T-cell (primary cell): ENCODE measurements at regions not wholly inside any gene's neighbourhood (a gene's known extent, or its start where the extent isn't known, plus 50 kb on each side); places are given as distances from the start of the nearest gene placed in this dataset.

Experiments used
- ATAC-seq, 4 experiments: fragments of 200-7000 bp in 3 of 4; fragments of 150-1000 bp in 1 of 4; cut with Tn5 transposase; replicated peaks in 1 of 4; 1 replicate in 3 of 4; 2 replicates in 1 of 4; pipeline ENCODE4 v1.10.0; 2021; ENCODE audit warnings: moderate library complexity in 3 of 4, mild to moderate bottlenecking in 2 of 4, moderate number of reproducible peaks in 1 of 4
- CTCF ChIA-PET, 2 donors: fragments of 300-600 bp; sonication (Branson Sonifier 250); formaldehyde crosslinking; loops; one replicate each; lab custom pipeline; 2022; ENCODE audit warnings: antibody characterized with exemption in 2 of 2; lab: Charles Lee
- POLR2A ChIA-PET, 2 donors: fragments of 300-600 bp; sonication (Branson Sonifier 250); formaldehyde crosslinking; loops; one replicate each; lab custom pipeline; 2022; ENCODE audit warnings: antibody characterized with exemption in 2 of 2; lab: Charles Lee
- DNase-seq, 35 experiments: peaks; one replicate each; pipeline versions ENCODE4 v3.0.0 to v3.0.0-alpha.2; 2013 to 2023
- H3K27ac ChIP-seq: one replicate; pipeline ENCODE4 v1.5.1; 2013; ENCODE audit warnings: low read length
- H3K27me3 ChIP-seq, 2 experiments: replicated peaks in 1 of 2; 1 replicate in 1 of 2; 2 replicates in 1 of 2; pipeline versions ENCODE4 v1.6.1 to v1.7.0; 2013; ENCODE audit warnings: low read length in 1 of 2, mixed read lengths in 1 of 2; ENCODE audit not compliant: control insufficient read depth in 2 of 2, insufficient read depth in 2 of 2; ENCODE audit errors: extremely low read depth in 1 of 2
- H3K36me3 ChIP-seq, 2 donors: 1 replicate in 1 of 2; 2 replicates in 1 of 2; pipeline versions ENCODE4 v1.6.1 to v1.7.0; 2013; ENCODE audit warnings: low read length in 1 of 2; ENCODE audit not compliant: control insufficient read depth in 2 of 2, insufficient read depth in 1 of 2; ENCODE audit errors: extremely low read depth in 1 of 2
- H3K4me1 ChIP-seq, 2 experiments: 1 replicate in 1 of 2; 2 replicates in 1 of 2; pipeline versions ENCODE4 v1.6.1 to v1.7.0; 2013; ENCODE audit warnings: low read length in 2 of 2, mixed read lengths in 1 of 2; ENCODE audit not compliant: insufficient read depth in 2 of 2, control insufficient read depth in 1 of 2; ENCODE audit errors: extremely low read depth in 1 of 2
- H3K4me3 ChIP-seq, 2 donors: 1 replicate in 1 of 2; 2 replicates in 1 of 2; pipeline versions ENCODE4 v1.5.1 to v1.7.0; 2013; ENCODE audit warnings: mild to moderate bottlenecking in 2 of 2, low read length in 1 of 2, moderate library complexity in 1 of 2; ENCODE audit not compliant: control insufficient read depth in 1 of 2; ENCODE audit errors: extremely low read depth in 1 of 2
- H3K9me3 ChIP-seq: 2 replicates; pipeline ENCODE4 v1.7.0; 2013
- H3K27ac Mint-ChIP-seq, 2 donors: one replicate each; pipeline ENCODE4 v1.8.0; 2020 to 2021; ENCODE audit warnings: mild to moderate bottlenecking in 2 of 2, mixed read lengths in 2 of 2
- H3K27me3 Mint-ChIP-seq, 2 donors: one replicate each; pipeline ENCODE4 v1.8.0; 2021 to 2022; ENCODE audit warnings: mixed read lengths in 2 of 2
- H3K36me3 Mint-ChIP-seq: one replicate; pipeline ENCODE4 v1.8.0; 2021; ENCODE audit warnings: mixed read lengths
- H3K4me1 Mint-ChIP-seq, 3 donors: one replicate each; pipeline ENCODE4 v1.8.0; 2020 to 2022; ENCODE audit warnings: mixed read lengths in 3 of 3, mild to moderate bottlenecking in 1 of 3
- H3K4me3 Mint-ChIP-seq, 3 donors: one replicate each; pipeline ENCODE4 v1.8.0; 2020 to 2022; ENCODE audit warnings: mild to moderate bottlenecking in 3 of 3, mixed read lengths in 3 of 3, moderate library complexity in 3 of 3
- H3K9me3 Mint-ChIP-seq, 3 donors: one replicate each; pipeline ENCODE4 v1.8.0; 2020 to 2022; ENCODE audit warnings: mixed read lengths in 3 of 3
- WGBS: methylation state at CpG from one replicate; pipeline ENCODE4 v1.1.5; 2013; ENCODE audit warnings: missing lambda C conversion rate; ENCODE audit not compliant: insufficient coverage; 5-methylcytosine and 5-hydroxymethylcytosine counted together

DNA sequence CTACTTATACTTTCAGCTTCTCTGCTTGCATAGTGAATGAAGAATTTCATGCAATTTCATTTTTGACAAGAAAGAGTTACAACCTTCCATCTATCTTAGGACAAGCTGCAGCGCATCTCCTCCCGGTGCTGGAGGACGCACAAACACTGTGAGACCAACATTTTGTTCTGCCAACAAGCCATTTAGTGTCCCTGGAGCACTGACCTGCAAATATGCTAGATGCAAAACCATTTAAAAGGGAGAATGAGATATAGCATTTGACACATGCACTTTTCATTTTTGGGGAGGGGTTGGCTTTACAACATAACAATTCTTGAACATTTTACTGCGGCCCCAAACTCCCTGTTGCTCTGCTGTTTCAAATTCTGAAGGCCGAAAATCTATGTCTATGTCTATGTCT is 127.2 kb upstream of the SLC30A5 start:
- H3K4me1 Mint-ChIP-seq, result no peaks in the 10 kb centered on the region
- ChIA-PET CTCF (no interaction called here), POLR2A (no interaction called here)
- Histone ChIP-seq H3K27me3 (peaks cover 0 to 13% of the 10 kb centered on the region in 2 experiments), H3K9me3 (no peaks in the 10 kb centered on the region), H3K4me3 (no peak overlapping the region), H3K4me1 (no peaks in the 10 kb centered on the region), H3K27ac (no peak overlapping the region), H3K36me3 (no peaks in the 10 kb centered on the region)
- no peaks in the 10 kb centered on the region for H3K36me3 Mint-ChIP-seq
- DNase-seq, result no peak
- WGBS, result 96% methylated on average over 3 of the region's 5 CpGs
- H3K9me3 Mint-ChIP-seq, result no peaks in the 10 kb centered on the region
- ATAC-seq, result no peak
- H3K27me3 Mint-ChIP-seq, result peaks cover 13 to 19% of the 10 kb centered on the region in 2 donors
- no peak overlapping the region for H3K27ac Mint-ChIP-seq
- no peak overlapping the region for H3K4me3 Mint-ChIP-seq

DNA sequence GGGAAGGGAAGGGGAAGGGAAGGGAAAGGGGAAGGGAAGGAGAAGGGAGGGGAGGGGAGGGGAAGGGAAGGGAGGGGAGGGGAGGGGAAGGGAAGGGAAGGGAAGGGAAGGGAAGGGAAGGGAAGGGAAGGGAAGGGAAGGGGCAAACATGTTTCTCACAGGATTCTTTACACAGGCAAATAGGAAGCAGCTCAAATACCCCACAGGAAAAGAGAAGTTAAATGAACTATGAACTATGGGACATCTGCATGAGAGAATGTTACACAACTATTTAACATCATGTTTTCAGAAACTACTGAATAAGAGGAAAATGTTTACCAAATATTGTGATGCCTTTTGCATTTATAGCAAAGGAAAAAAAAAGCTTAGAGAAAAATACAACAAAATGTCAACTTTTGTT is 125.4 kb upstream of the SLC30A5 start:
- Mint-ChIP-seq H3K4me1 (no peaks in the 10 kb centered on the region), H3K4me3 (no peak overlapping the region), H3K27me3 (peaks cover 16 to 26% of the 10 kb centered on the region in 2 donors), H3K36me3 (no peaks in the 10 kb centered on the region), H3K27ac (no peak overlapping the region), H3K9me3 (no peaks in the 10 kb centered on the region)
- ATAC-seq (no peak), DNase-seq (no peak)
- ChIA-PET CTCF (interaction anchor here in 1 of 2 donors (0.7 kb wide), 1 partner anchor 164 kb away, joined by 3 read pairs; no protein-coding TSS in a partner anchor), POLR2A (no interaction called here)
- Histone ChIP-seq H3K9me3 (no peaks in the 10 kb centered on the region), H3K4me3 (no peak overlapping the region), H3K4me1 (no peaks in the 10 kb centered on the region), H3K36me3 (no peaks in the 10 kb centered on the region), H3K27ac (no peak overlapping the region), H3K27me3 (peaks cover 0 to 19% of the 10 kb centered on the region in 2 experiments)

DNA sequence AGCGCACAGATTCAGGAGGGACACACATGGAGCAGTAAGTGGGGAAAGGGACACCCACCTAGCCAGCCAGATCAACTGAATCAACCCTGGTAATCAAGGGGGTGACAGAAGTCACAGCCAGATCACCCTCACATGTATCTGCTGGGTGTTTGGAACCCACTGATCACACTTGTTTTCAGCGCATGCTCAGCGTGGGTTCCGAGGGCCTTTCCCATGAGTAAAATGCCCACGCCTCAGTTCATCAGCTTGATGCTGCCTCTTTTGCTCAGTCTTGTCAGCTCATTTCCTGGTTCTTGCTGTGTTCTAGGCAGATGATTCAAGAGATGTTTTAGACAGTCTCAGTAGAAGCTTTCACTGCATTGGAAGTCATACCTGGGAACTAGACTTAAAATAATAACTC is 123.2 kb upstream of the SLC30A5 start:
- peaks cover under 1% of the 10 kb centered on the region for H3K36me3 Mint-ChIP-seq
- no peaks in the 10 kb centered on the region for H3K9me3 ChIP-seq
- H3K4me3 Mint-ChIP-seq, result no peak overlapping the region
- peaks cover 22 to 26% of the 10 kb centered on the region in 2 donors for H3K27me3 Mint-ChIP-seq
- no peak overlapping the region for H3K27ac ChIP-seq
- POLR2A ChIA-PET, result no interaction called here
- H3K27ac Mint-ChIP-seq, result no peak overlapping the region
- WGBS, result 91% methylated on average over 4 of the region's 5 CpGs
- H3K27me3 ChIP-seq, result peaks cover 0 to 28% of the 10 kb centered on the region in 2 experiments
- no peaks in the 10 kb centered on the region for H3K4me1 ChIP-seq
- ATAC-seq, result no peak
- H3K9me3 Mint-ChIP-seq, result peaks cover 2 to 5% (median 3%) of the 10 kb centered on the region in 3 donors
- CTCF ChIA-PET, result no interaction called here
- no peaks in the 10 kb centered on the region for H3K36me3 ChIP-seq
- no peak overlapping the region for H3K4me3 ChIP-seq
- no peaks in the 10 kb centered on the region for H3K4me1 Mint-ChIP-seq
- no peak for DNase-seq

DNA sequence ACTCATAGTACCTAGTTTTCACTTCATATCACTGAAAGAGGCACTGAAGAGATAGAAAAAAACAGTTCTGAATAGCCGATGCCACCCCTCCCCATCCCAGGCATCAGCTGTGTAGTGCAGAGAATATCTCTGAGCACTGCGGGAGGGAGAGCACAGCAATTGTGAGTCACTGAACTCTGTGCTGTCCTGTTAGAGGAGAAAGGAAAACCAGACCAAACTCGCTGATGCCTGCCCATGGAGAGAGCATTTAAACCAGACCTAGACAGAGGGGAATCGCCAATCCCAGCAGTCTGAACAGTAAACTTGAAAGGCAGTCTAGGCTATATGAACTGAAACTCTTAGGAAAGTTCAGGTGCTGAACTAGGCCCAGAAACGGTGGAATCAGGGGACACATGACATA is 120.1 kb upstream of the SLC30A5 start:
- DNase-seq, result no peak
- WGBS, result 80% methylated on average over 2 of the region's 5 CpGs
- Histone ChIP-seq H3K9me3 (no peaks in the 10 kb centered on the region), H3K4me3 (no peak overlapping the region), H3K27ac (no peak overlapping the region), H3K36me3 (no peaks in the 10 kb centered on the region), H3K27me3 (peaks cover 0 to 28% of the 10 kb centered on the region in 2 experiments), H3K4me1 (no peaks in the 10 kb centered on the region)
- Mint-ChIP-seq H3K36me3 (peaks cover 9% of the 10 kb centered on the region), H3K27me3 (peaks cover 27 to 31% of the 10 kb centered on the region in 2 donors), H3K4me3 (no peak overlapping the region), H3K4me1 (no peaks in the 10 kb centered on the region), H3K9me3 (peaks cover 5 to 23% (median 18%) of the 10 kb centered on the region in 3 donors), H3K27ac (no peak overlapping the region)
- ATAC-seq, result no peak
- POLR2A ChIA-PET, result no interaction called here
- CTCF ChIA-PET, result interaction anchor here in 1 of 2 donors (0.5 kb wide), 1 partner anchor 701 kb away, joined by 3 read pairs; no protein-coding TSS in a partner anchor

DNA sequence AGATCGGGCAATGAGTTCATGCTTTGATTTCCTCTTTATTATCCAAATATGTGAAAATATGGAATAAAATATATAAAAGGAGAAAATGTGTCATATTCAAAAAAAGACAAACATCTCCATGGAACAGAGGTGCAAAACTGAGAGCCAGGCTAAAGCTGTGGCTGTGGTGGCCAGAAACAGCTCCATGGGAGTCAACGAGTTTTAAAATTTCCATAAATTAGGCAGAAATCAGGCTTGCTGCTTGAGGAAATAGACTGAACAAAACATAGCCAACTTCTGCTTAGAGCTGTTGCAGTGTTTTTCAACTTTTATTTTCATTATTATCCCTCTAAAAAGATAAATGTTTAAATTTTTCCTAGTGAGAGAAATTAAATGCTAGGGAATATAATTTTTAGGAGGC is 110.8 kb upstream of the SLC30A5 start:
- H3K9me3 Mint-ChIP-seq, result peaks cover 0 to 3% (median 2%) of the 10 kb centered on the region in 3 donors

DNA sequence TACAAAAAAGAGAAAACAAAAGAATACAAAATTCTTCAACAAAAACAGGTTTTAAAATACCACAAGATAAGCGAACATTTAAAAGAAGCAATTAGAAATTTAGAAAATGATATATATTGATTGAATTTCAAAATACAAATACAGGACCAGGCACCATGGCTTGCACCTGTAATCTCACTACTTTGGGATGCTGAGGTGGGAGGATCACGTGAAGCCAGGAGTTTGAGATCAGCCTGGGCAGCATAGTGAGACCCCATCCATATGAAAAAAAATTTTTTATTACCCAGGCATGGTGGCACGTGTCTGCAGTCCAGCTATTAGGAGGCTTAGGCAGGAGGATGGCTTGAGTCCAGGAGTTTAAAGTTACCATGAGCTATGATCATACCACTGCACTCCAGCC is 109.9 kb upstream of the SLC30A5 start:
- ATAC-seq (no peak), DNase-seq (no peak)
- H3K4me3 Mint-ChIP-seq, result no peak overlapping the region
- Histone ChIP-seq H3K36me3 (no peaks in the 10 kb centered on the region), H3K9me3 (no peaks in the 10 kb centered on the region), H3K4me3 (no peak overlapping the region), H3K4me1 (no peaks in the 10 kb centered on the region), H3K27ac (no peak overlapping the region), H3K27me3 (peaks cover 0 to 2% of the 10 kb centered on the region in 2 experiments)
- peaks cover 5 to 8% of the 10 kb centered on the region in 2 donors for H3K27me3 Mint-ChIP-seq
- WGBS, result no CpG with 5 or more reads among the region's 3 CpGs
- no peak overlapping the region for H3K27ac Mint-ChIP-seq
- H3K4me1 Mint-ChIP-seq, result no peaks in the 10 kb centered on the region
- ChIA-PET CTCF (interaction anchor here in 1 of 2 donors (0.6 kb wide), 1 partner anchor 1239 kb away, joined by 3 read pairs; no protein-coding TSS in a partner anchor), POLR2A (no interaction called here)
- H3K36me3 Mint-ChIP-seq, result no peaks in the 10 kb centered on the region
- H3K9me3 Mint-ChIP-seq, result peaks cover 0 to 3% (median 2%) of the 10 kb centered on the region in 3 donors

More for the DNA sequence above, 110.8 kb upstream of the SLC30A5 start:
- DNase-seq, result no peak
- no peak overlapping the region for H3K4me3 ChIP-seq
- ChIA-PET POLR2A (no interaction called here), CTCF (no interaction called here)
- H3K36me3 ChIP-seq, result no peaks in the 10 kb centered on the region
- no peak overlapping the region for H3K27ac ChIP-seq
- 100% methylated on average over 1 of the region's 2 CpGs for WGBS
- H3K27me3 ChIP-seq, result peaks cover 0 to 2% of the 10 kb centered on the region in 2 experiments
- H3K27ac Mint-ChIP-seq, result no peak overlapping the region
- H3K4me1 Mint-ChIP-seq, result no peaks in the 10 kb centered on the region
- ATAC-seq, result no peak
- H3K4me1 ChIP-seq, result no peaks in the 10 kb centered on the region
- H3K36me3 Mint-ChIP-seq, result no peaks in the 10 kb centered on the region
- H3K4me3 Mint-ChIP-seq, result no peak overlapping the region
- H3K27me3 Mint-ChIP-seq, result peaks cover 7 to 14% of the 10 kb centered on the region in 2 donors
- no peaks in the 10 kb centered on the region for H3K9me3 ChIP-seq
